ENCODE measurements at regions not wholly inside any gene's neighbourhood (a gene's known extent, or its start where the extent isn't known, plus 50 kb on each side); places are given as distances from the start of the nearest gene placed in this dataset.
A peak's percentile ranks its signal among the peaks of the same experiment; 100 is the strongest.

- Histone ChIP-seq H3K27ac (no peak overlapping the region), H3K27me3 (replicated peaks in 1 of 7) (peaks cover 0 to 17% (median 0%) of the 10 kb centered on the region in 7 donors), H3K9me3 (no peaks in the 10 kb centered on the region), H3K4me3 (no peak overlapping the region), H3K36me3 (no peaks in the 10 kb centered on the region), H3K4me1 (peaks cover 0 to 22% (median 3%) of the 10 kb centered on the region in 6 donors)
- intact Hi-C loops (cut with DNase I; ENCODE audit: low total_unique reads): no loop called here
- DNase-seq: peak; percentile 29
- TF ChIP-seq POLR2A (IDR thresholded peaks at IDR 0.05) (no peak), POLR2AphosphoS5 (IDR thresholded peaks at IDR 0.05) (no peak)
- TF ChIP-seq, protein P1, sequence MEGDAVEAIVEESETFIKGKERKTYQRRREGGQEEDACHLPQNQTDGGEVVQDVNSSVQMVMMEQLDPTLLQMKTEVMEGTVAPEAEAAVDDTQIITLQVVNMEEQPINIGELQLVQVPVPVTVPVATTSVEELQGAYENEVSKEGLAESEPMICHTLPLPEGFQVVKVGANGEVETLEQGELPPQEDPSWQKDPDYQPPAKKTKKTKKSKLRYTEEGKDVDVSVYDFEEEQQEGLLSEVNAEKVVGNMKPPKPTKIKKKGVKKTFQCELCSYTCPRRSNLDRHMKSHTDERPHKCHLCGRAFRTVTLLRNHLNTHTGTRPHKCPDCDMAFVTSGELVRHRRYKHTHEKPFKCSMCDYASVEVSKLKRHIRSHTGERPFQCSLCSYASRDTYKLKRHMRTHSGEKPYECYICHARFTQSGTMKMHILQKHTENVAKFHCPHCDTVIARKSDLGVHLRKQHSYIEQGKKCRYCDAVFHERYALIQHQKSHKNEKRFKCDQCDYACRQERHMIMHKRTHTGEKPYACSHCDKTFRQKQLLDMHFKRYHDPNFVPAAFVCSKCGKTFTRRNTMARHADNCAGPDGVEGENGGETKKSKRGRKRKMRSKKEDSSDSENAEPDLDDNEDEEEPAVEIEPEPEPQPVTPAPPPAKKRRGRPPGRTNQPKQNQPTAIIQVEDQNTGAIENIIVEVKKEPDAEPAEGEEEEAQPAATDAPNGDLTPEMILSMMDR (IDR thresholded peaks at IDR 0.05 in 8 of 11, conservative IDR thresholded peaks at IDR 0.05 in 3 of 11): no peak
- WGBS, 5 donors: 78 to 86% (median 81%) methylated on average over 10 of the region's 10 CpGs
Observed at GRCh38 chr1:30541721-30542485, 181.5 kb downstream of the MATN1 start.

DNA sequence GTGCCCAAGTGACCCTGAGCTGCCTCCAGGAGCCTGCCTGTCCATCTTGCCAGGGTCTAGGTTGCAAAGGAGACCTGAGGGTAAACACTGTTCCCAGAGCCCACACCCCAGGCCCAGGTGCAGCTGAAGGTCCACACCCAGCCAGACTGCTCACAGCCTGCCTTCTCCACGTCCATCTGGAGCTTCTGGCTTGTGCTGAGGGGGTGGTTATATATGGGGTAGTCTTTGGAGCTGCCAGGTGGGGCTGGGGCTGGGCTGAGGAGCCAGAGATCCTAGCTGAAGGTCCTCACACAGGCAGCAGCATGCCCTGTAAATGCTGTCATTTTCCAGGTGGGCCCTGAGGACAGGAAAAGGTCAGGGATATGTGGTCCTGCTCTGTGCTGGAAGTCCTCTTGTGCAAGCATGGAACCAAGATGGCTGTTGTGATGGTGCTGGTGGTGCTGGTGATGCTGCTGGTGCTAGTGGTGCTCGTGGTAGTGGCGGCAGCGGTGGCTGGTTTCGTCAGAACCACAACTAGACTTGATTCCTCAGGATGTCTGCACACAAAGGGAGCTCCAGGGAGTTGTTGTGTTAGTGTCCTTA lies 182.7 kb downstream of the MATN1 start:
- H3K36me3 ChIP-seq: no peaks in the 10 kb centered on the region
- H3K4me3 ChIP-seq: no peak overlapping the region
- H3K9me3 ChIP-seq: no peaks in the 10 kb centered on the region
- WGBS, 5 donors: 53 to 70% (median 66%) methylated on average over 5 of the region's 5 CpGs
- H3K27ac ChIP-seq: no peak overlapping the region
- H3K27me3 ChIP-seq (replicated peaks in 1 of 7): peaks cover 0 to 17% (median 0%) of the 10 kb centered on the region in 7 donors
- H3K4me1 ChIP-seq: peaks cover 0 to 26% (median 4%) of the 10 kb centered on the region in 6 donors
- TF ChIP-seq, protein P1 (IDR thresholded peaks at IDR 0.05 in 8 of 11, conservative IDR thresholded peaks at IDR 0.05 in 3 of 11): no peak
- TF ChIP-seq POLR2A (IDR thresholded peaks at IDR 0.05) (no peak), POLR2AphosphoS5 (IDR thresholded peaks at IDR 0.05) (no peak)
- DNase-seq: peak; percentile 25
- intact Hi-C loops (cut with DNase I; ENCODE audit: low total_unique reads): no loop called here

DNA sequence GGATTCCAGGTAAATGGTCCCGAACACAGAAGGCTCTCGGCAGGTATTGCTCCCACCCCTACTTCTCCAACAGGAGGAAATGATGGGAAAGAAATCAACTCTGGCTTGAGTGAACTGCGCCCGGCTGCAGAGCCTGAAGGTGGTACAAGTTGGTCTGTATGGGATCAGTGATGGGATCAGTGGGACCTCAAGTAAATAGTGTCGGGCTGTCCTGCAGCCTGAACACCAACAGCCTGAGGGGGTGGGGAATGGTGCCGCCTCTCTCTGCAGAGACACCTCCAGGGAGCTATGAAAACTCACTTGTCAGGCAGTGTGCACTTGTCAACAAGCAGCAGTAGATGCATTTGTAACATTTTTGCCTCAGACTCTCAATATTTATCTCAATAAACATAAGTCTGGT lies 183.5 kb downstream of the MATN1 start:
- intact Hi-C loops (cut with DNase I; ENCODE audit: low total_unique reads): no loop called here

More for the DNA sequence above, 183.5 kb downstream of the MATN1 start:
- Histone ChIP-seq H3K27ac (no peak overlapping the region), H3K4me1 (peaks cover 0 to 26% (median 4%) of the 10 kb centered on the region in 6 donors), H3K27me3 (replicated peaks in 1 of 7) (peaks cover 0 to 17% (median 0%) of the 10 kb centered on the region in 7 donors), H3K36me3 (no peaks in the 10 kb centered on the region), H3K9me3 (no peaks in the 10 kb centered on the region), H3K4me3 (no peak overlapping the region)
- peak; percentile 51 for DNase-seq
- WGBS, 5 donors: 72 to 84% (median 77%) methylated on average over 6 of the region's 6 CpGs
- TF ChIP-seq, protein P1 (IDR thresholded peaks at IDR 0.05 in 8 of 11, conservative IDR thresholded peaks at IDR 0.05 in 3 of 11): no peak
- TF ChIP-seq POLR2AphosphoS5 (IDR thresholded peaks at IDR 0.05) (no peak), POLR2A (IDR thresholded peaks at IDR 0.05) (no peak)

All from spleen (tissue), 11 donors.